ENCODE measurements at regions not wholly inside any gene's neighbourhood (a gene's known extent, or its start where the extent isn't known, plus 50 kb on each side); places are given as distances from the start of the nearest gene placed in this dataset.

DNA sequence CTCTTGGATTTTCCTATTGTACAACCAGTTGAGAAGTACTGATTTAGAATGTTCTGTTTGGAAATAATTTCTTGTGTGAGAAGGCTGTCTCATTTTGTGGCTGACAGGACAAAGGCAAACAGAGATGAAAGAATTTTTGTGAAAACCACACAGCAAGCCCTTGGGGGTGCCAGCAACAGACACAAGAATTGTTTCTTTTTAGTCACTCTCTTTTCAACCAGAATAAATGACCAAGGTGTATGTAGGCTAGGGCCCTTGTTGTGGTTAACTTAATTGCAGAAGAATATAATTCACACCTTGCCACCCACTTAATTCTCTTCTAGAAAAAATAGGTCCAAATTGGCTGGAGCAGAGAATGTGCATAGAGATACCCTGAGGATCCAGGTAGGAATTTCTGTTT lies 329.4 kb upstream of the TBC1D5 start:
- DNase-seq, result no peak

GRCh38 chr3:18070944-18071343 lies 328.5 kb upstream of the TBC1D5 start:
- DNase-seq, result no peak

- no peak for DNase-seq
These were observed 327.8 kb upstream of the TBC1D5 start for GRCh38 chr3:18070231-18070630.

DNA sequence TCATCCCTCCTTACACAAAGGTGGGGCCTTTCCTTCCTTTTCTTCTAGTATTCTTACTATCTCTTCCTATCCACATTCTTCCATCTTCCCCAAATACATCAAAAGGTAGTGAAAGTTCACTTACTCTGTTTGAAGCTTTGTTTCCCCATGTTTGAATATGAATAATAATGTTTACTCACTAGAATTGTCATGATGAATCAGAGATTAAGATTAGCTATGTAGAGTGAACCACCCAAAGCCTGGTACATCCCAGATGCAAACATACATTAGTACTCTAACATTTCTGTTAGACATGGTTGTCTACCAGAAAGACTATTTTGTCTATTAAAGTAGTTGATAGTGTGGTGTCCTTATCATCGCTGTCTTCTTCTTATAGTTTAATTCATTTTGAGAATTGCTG lies 327.1 kb upstream of the TBC1D5 start:
- no peak for DNase-seq

DNA sequence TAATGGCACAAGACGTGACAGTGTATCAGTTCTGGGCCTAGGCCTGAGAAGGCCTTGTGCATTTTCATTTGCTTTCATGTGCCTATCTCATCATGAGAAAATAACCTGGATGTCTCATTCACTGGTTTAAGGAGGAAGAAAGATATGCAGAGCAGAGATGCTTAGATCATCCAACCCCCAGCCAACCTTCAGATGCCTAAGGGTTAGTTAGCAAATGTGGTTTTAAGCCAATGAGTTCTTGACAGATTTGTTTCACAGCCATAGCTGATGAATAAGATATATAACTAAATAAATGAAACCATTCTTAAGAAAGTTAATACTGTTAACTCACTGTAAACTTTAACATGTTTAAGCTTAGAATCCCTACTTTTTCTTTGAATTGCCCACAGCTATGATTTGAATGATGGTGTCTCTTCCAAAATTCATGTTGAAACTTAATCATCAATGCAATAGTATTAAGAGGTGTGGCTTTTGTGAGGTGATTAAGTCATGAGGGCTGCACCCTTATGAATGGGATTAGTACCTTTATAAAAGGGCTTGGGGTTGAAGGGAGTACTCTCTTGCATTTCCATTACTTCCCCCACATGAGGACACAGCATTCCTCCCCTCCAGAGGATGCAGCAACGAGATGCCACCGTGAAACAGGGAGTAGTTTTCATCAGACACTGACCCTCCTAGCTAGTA lies 324.6 kb upstream of the TBC1D5 start:
- no peak for DNase-seq

DNA sequence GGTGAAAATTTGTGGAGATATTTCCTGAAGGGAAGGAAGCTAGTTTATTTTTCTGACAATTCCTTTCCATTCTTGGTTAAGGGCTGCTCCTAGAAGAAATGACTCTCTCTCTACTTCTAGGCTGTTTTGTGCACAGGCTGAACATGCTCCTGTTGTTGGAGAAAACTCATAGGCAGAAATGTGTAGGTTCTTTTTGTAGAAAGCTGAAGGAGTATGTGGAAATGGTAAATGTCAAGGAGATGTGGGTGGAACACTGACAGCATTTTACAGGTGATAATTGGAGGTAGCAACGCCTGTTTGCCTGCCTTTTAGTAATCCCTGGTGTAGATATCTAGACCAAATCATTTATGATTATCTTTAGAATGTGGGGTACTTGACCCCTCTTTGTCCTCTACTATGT lies 322.2 kb upstream of the TBC1D5 start:
- no peak for DNase-seq

GRCh38 chr3:18062657-18063025 lies 320.2 kb upstream of the TBC1D5 start:
- no peak for DNase-seq

DNA sequence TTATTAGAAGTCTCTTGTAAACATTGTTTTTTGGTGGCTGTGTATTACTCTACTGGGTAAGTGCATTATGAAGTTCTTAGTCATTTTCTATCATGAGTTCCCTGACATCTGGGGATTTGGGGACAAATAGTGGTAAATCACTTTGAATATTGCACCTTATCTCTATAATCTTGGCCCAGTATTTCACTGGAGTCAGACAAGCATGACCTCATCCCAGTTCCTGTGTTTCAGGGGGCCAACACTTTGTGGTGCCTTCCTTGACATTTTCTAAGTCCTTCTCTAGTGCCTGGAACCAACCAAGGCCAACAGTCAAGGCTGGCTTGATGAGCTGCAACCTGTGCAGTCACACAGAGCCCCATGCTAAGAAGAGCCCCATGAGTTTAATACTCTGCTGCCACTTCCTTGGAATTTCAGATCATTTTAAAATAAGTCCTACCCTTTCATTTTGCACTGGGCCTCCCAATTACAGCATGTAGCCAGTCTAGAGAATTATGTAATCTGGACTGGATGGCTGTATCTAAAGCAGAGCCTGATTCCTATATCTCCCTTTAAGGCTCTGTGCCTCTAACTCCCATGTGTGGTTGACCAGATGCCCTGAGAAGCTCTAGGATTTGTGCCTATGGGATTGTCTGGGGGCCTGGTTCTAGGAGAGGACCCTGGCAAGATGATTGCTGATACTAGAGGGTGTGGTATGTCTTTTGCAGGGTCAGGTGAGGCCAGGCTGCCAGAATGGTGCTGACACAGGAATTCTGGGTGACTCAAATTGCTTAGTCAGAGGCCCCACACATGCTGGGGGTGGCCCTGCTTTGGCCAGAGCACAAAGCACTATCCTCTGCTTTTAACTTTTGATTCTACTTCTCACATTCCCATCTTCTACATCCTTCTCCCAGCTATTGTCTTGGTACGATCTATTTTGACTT lies 319.6 kb upstream of the TBC1D5 start:
- no peak for DNase-seq

DNA sequence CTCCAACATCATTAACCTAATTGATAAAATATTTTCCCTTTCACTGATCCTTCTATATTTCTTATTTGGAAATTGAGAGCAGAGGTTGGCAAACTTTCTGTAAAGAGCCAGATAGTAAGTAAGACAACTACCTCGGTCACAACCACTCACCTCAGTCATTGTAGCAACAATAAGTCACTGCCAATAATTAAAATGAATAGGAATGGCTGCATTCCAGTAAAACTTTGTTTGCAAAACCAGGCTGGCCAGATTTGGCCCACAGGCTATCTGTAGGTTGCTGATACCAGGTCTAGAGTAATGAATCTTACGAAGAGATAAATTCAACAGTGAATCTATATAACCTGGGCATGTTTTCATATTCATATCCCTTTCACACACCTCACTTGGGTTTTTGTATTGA lies 316.2 kb upstream of the TBC1D5 start:
- DNase-seq, result no peak

DNA sequence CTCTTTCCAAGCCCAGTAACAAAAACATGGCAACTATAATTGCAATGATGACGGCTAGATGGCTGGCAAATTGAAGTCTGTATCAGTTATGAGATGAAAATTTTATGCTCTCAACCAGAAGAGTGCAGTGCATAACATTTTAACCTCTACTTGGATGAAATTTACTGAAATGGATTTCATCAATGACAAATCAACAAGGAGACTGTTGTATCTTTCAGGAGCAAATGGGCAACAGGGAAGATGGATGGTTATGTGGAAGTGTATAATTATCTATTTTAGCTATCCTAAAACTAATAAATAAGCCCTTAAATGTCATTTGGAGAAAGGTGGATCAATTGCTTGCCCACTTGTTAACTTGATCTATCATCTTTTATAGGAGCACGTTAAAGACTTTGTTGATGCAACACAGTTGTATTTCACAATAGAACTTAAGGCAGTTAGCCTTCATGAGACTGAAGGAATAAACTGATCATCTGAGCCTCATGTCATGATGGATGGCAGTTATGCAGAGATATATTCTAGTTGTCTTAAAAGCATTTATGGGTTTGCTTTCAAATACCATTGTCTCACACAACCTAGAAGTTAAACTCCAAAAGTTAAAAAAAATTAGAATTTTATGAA lies 315.1 kb upstream of the TBC1D5 start:
- DNase-seq, result no peak

GRCh38 chr3:18054625-18055024 lies 312.2 kb upstream of the TBC1D5 start:
- DNase-seq, result no peak

GRCh38 chr3:18051306-18051705 lies 308.9 kb upstream of the TBC1D5 start:
- DNase-seq, result no peak

GRCh38 chr3:18049096-18049495 lies 306.7 kb upstream of the TBC1D5 start:
- DNase-seq, result no peak

DNA sequence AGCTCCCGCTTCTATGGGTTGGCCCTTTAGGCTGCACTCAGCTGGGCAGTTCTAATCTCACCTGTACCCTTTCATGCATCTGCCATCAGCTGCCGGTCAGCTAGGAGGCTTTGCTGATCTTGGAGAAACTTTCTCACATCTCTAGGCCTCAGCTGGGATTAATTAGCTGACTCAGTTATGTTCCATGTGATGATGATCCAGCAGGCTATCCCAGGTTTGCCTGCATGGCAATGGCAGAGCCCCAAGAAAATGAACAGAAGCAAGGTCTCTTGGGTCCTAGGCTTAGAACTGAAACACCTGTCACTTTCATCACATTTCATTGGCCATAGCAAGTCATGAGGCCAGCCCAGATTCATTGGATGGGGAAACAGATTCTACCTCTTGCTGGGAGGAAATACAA lies 304.6 kb upstream of the TBC1D5 start:
- DNase-seq, result no peak

DNA sequence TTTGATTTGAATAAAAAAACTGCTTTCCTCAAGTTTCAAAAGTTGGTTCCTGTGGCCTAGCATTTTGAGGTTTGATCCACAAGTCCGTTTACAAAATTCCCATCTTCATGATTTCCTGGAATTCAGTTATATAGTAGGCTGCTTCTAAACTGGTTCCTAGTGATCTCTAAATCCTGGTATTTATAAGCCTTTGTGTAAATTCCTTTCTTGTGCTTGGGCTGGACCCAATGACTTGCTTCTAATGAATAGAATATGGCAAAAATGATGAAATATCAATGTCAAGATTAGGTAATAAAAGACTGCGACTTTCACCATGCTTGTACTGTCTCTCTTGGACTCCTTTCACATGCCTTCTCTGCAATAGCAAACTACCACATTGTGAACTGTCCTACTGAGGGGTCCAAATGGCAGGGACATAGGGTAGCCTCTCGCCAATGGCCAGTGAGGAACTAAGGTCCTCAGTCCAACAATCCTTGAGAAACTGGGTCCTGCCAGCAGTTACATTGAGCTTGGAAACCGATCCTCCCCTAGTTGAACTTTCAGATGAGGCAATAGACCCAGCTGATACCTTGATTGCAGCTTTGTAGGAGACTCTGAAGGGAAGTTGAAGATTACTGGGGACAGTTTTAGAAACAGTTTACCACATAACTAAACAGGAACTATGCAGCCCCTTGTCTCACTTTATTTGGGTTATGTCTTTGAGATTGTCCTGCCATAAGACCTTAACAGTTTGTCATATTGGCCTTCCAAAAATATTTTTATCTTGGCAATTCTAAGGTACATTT lies 303.9 kb upstream of the TBC1D5 start:
- DNase-seq, result peak; percentile 86

- no peak for DNase-seq
These were observed 302.8 kb upstream of the TBC1D5 start for GRCh38 chr3:18044971-18045880.

DNA sequence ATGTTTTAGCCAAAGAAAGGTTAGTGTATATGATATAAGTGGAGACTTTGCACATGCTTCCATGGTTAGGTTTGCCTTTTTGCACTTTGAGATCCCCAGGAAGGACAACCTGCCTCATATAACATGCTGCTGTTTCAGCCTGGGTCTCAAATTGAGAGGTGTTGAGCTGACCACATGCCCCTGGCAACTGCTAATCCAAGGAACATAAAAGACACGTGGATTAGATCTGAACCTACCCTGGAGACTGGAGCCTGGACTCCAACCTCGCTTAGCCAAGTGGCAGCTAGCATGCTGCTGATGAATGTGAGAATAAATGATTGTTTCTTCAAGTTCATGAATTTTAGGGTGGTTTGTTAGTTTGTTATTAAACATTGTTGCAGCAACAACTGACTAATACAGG lies 301.8 kb upstream of the TBC1D5 start:
- no peak for DNase-seq

DNA sequence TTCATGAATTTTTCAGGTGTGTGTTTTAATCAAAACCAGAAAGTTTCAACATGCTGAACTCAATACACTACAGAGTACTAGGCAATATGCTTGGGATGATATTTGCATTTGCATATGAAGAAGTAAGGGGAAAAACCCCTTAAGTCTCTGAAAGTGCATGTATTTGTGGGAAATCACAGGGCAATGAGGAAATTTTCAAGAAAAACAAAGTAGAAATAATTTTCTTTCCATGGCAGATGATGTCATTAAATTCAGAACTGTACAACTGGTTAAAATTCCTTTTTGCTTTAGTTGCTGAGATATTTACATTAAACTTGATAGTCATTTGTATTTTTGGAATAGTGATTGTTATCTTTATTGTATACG lies 294.0 kb upstream of the TBC1D5 start:
- no peak for DNase-seq

GRCh38 chr3:18035641-18036449 lies 293.4 kb upstream of the TBC1D5 start:
- no peak for DNase-seq

GRCh38 chr3:18033581-18034108 lies 291.2 kb upstream of the TBC1D5 start:
- no peak for DNase-seq

DNA sequence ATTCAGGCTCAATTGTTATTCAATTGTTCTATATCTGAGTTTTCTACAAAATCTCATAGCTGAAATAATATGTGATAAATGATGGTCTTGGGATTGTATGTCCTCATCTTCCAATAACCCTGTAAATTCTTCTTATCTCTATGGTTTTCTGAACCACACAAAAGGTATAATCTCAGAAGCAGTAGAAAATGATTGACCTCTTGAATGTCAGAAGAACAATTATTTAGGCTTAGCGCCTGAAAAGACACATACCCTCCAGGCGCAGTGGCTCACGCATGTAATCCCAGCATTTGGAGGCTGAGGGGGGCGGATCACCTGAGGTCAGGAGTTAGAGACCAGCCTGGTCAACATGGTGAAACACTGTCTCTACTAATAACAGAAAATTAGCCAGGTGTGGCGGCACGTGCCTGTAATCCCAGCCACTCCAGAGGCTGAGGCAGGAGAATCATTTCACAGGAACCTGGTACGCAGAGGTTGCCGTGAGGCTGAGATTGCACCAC lies 288.0 kb upstream of the TBC1D5 start:
- DNase-seq, result no peak

Measured in SIG-M5 (cell line).